Suprapubic skin (tissue), 4 donors: ENCODE measurements at regions not wholly inside any gene's neighbourhood (a gene's known extent, or its start where the extent isn't known, plus 50 kb on each side); places are given as distances from the start of the nearest gene placed in this dataset.

ENCODE experiments used
- DNase-seq, 2 donors: peaks; one replicate each; pipeline ENCODE4 v3.0.0-alpha.2; 2019; ENCODE audit warnings: low spot score in 2 of 2
- H3K27ac ChIP-seq: fragments of 200-600 bp; sonication (generic); one replicate; pipeline ENCODE4 v1.5.1; 2019
- H3K27me3 ChIP-seq: fragments of 200-600 bp; sonication (generic); one replicate; pipeline ENCODE4 v1.5.1; 2019
- H3K36me3 ChIP-seq: fragments of 200-600 bp; sonication (generic); one replicate; pipeline ENCODE4 v1.5.1; 2019
- H3K4me1 ChIP-seq: fragments of 200-600 bp; sonication (generic); one replicate; pipeline ENCODE4 v1.5.1; 2019
- H3K4me3 ChIP-seq: fragments of 200-600 bp; sonication (generic); one replicate; pipeline ENCODE4 v1.5.1; 2019; ENCODE audit warnings: mild to moderate bottlenecking
- H3K9me3 ChIP-seq: fragments of 200-600 bp; sonication (generic); one replicate; pipeline ENCODE4 v1.5.1; 2019
- CTCF ChIP-seq, 2 donors: fragments of 200-600 bp in 1 of 2; fragments of 450-650 bp in 1 of 2; sonication (generic) in 1 of 2; IDR thresholded peaks; one replicate each; pipeline ENCODE4 v1.5.1; 2016 to 2019; ENCODE audit warnings: antibody characterized with exemption in 2 of 2, mild to moderate bottlenecking in 1 of 2, moderate library complexity in 1 of 2
- EP300 ChIP-seq: sonication (generic); formaldehyde crosslinking; IDR thresholded peaks from one replicate; pipeline ENCODE4 v1.6.1; 2017; ENCODE audit warnings: antibody characterized with exemption
- POLR2A ChIP-seq, 2 donors: fragments of 450-650 bp; IDR thresholded peaks; one replicate each; pipeline ENCODE4 v1.6.1; 2017; ENCODE audit warnings: antibody characterized with exemption in 2 of 2, mild to moderate bottlenecking in 2 of 2, moderate library complexity in 2 of 2
- POLR2AphosphoS5 ChIP-seq, 3 donors: sonication (generic); formaldehyde crosslinking; IDR thresholded peaks; one replicate each; pipeline ENCODE4 v1.6.1; 2017; ENCODE audit warnings: antibody characterized with exemption in 3 of 3
- WGBS: methylation state at CpG from one replicate; pipeline ENCODE4 v1.1.5; 2018; 5-methylcytosine and 5-hydroxymethylcytosine counted together

- TF ChIP-seq CTCF (IDR thresholded peaks at IDR 0.05) (no peak), POLR2A (IDR thresholded peaks at IDR 0.05) (no peak), POLR2AphosphoS5 (IDR thresholded peaks at IDR 0.05) (no peak), EP300 (no peak)
Observed at GRCh38 chr3:176442326-176442725, 755.0 kb downstream of the TBL1XR1 start.

GRCh38 chr3:176439729-176440128, 757.6 kb downstream of the TBL1XR1 start:
- WGBS = 78% methylated on average over 2 of the region's 2 CpGs
- Histone ChIP-seq H3K4me1 (no peaks in the 10 kb centered on the region), H3K27ac (no peak overlapping the region), H3K36me3 (no peaks in the 10 kb centered on the region), H3K4me3 (no peak overlapping the region), H3K27me3 (no peaks in the 10 kb centered on the region), H3K9me3 (no peaks in the 10 kb centered on the region)
- no peak for DNase-seq
- TF ChIP-seq CTCF (IDR thresholded peaks at IDR 0.05) = no peak
- TF ChIP-seq POLR2AphosphoS5 (IDR thresholded peaks at IDR 0.05) = no peak
- no peak for TF ChIP-seq EP300
- TF ChIP-seq POLR2A (IDR thresholded peaks at IDR 0.05) = no peak

More at GRCh38 chr3:176442326-176442725, 755.0 kb downstream of the TBL1XR1 start:
- H3K9me3 ChIP-seq = no peaks in the 10 kb centered on the region
- no peak for DNase-seq
- H3K36me3 ChIP-seq = no peaks in the 10 kb centered on the region
- no peaks in the 10 kb centered on the region for H3K4me1 ChIP-seq
- H3K27ac ChIP-seq = no peak overlapping the region
- H3K4me3 ChIP-seq = no peak overlapping the region
- no peaks in the 10 kb centered on the region for H3K27me3 ChIP-seq

GRCh38 chr3:176431991-176432390, 765.3 kb downstream of the TBL1XR1 start:
- H3K27ac ChIP-seq = no peak overlapping the region
- 71% methylated on average over 6 of the region's 6 CpGs for WGBS
- H3K36me3 ChIP-seq = no peaks in the 10 kb centered on the region
- H3K9me3 ChIP-seq = no peaks in the 10 kb centered on the region
- H3K4me1 ChIP-seq = peaks cover 3% of the 10 kb centered on the region
- H3K4me3 ChIP-seq = no peak overlapping the region
- H3K27me3 ChIP-seq = no peaks in the 10 kb centered on the region
- DNase-seq = no peak
- TF ChIP-seq CTCF (IDR thresholded peaks at IDR 0.05) = no peak
- TF ChIP-seq POLR2A (IDR thresholded peaks at IDR 0.05) = no peak
- TF ChIP-seq EP300 = no peak
- TF ChIP-seq POLR2AphosphoS5 (IDR thresholded peaks at IDR 0.05) = no peak

- 43% methylated on average over 5 of the region's 5 CpGs for WGBS
- TF ChIP-seq POLR2AphosphoS5 (IDR thresholded peaks at IDR 0.05) = no peak
- TF ChIP-seq EP300 = no peak
- TF ChIP-seq POLR2A (IDR thresholded peaks at IDR 0.05) = no peak
- TF ChIP-seq CTCF (IDR thresholded peaks at IDR 0.05) = no peak
Observed at GRCh38 chr3:176431038-176431418, 766.3 kb downstream of the TBL1XR1 start.

GRCh38 chr3:176430244-176431037, 766.8 kb downstream of the TBL1XR1 start:
- peaks cover 3% of the 10 kb centered on the region for H3K4me1 ChIP-seq
- no peaks in the 10 kb centered on the region for H3K9me3 ChIP-seq
- no peak overlapping the region for H3K27ac ChIP-seq
- H3K36me3 ChIP-seq = no peaks in the 10 kb centered on the region
- 31% methylated on average over 2 of the region's 2 CpGs for WGBS
- DNase-seq = no peak
- TF ChIP-seq CTCF (IDR thresholded peaks at IDR 0.05) (peak; percentile 22 to 44), POLR2AphosphoS5 (IDR thresholded peaks at IDR 0.05) (no peak)
- no peaks in the 10 kb centered on the region for H3K27me3 ChIP-seq
- no peak overlapping the region for H3K4me3 ChIP-seq

More at GRCh38 chr3:176431038-176431418, 766.3 kb downstream of the TBL1XR1 start:
- Histone ChIP-seq H3K36me3 (no peaks in the 10 kb centered on the region), H3K4me1 (peaks cover 3% of the 10 kb centered on the region), H3K9me3 (no peaks in the 10 kb centered on the region), H3K27ac (no peak overlapping the region), H3K27me3 (no peaks in the 10 kb centered on the region), H3K4me3 (no peak overlapping the region)
- DNase-seq = no peak
